CD14-positive monocyte (primary cell): ENCODE measurements at regions not wholly inside any gene's neighbourhood (a gene's known extent, or its start where the extent isn't known, plus 50 kb on each side); places are given as distances from the start of the nearest gene placed in this dataset.
"Not testable (repeated sequence)": the region's sequence is repeated elsewhere in the genome, so short reads cannot be mapped to it uniquely, and the experiment has no call there.

Source experiments
- DNase-seq, 3 donors: peaks; one replicate each; pipeline ENCODE4 v3.0.0-alpha.2; 2011 to 2022
- H2AFZ ChIP-seq: 2 replicates; pipeline ENCODE4 v1.6.0; 2012; ENCODE audit warnings: mild to moderate bottlenecking, low read depth, low read length, inconsistent platforms; ENCODE audit not compliant: insufficient read depth, poor library complexity, severe bottlenecking
- H3K27ac ChIP-seq, 2 donors: 1 replicate in 1 of 2; 2 replicates in 1 of 2; pipeline ENCODE4 v1.5.1; 2012 to 2013; ENCODE audit warnings: low read length in 2 of 2, control low read depth in 1 of 2, inconsistent platforms in 1 of 2, low read depth in 1 of 2, mild to moderate bottlenecking in 1 of 2
- H3K27me3 ChIP-seq, 2 donors: one replicate each; pipeline versions ENCODE4 v1.6.0 to v1.6.1; 2011 to 2013; ENCODE audit warnings: low read length in 2 of 2; ENCODE audit not compliant: control insufficient read depth in 2 of 2, insufficient read depth in 2 of 2
- H3K36me3 ChIP-seq, 2 donors: replicated peaks in 1 of 2; 1 replicate in 1 of 2; 2 replicates in 1 of 2; pipeline versions ENCODE4 v1.5.1 to v1.6.1; 2012 to 2013; ENCODE audit warnings: low read length in 2 of 2, control low read depth in 1 of 2, inconsistent platforms in 1 of 2, mild to moderate bottlenecking in 1 of 2; ENCODE audit not compliant: insufficient read depth in 2 of 2, control insufficient read depth in 1 of 2
- H3K4me1 ChIP-seq, 2 donors: 1 replicate in 1 of 2; 2 replicates in 1 of 2; pipeline versions ENCODE4 v1.5.1 to v1.6.1; 2012 to 2013; ENCODE audit warnings: low read length in 2 of 2, control low read depth in 1 of 2, inconsistent platforms in 1 of 2, mild to moderate bottlenecking in 1 of 2, moderate library complexity in 1 of 2; ENCODE audit not compliant: insufficient read depth in 2 of 2, control insufficient read depth in 1 of 2
- H3K4me2 ChIP-seq: replicated peaks from 2 replicates; pipeline ENCODE3; 2012; ENCODE audit warnings: low read length, moderate library complexity, mild to moderate bottlenecking; ENCODE audit not compliant: poor library complexity, severe bottlenecking; ENCODE audit errors: extremely low read depth
- H3K4me3 ChIP-seq, 3 experiments: fragments of 200-600 bp in 1 of 3; sonication (generic) in 1 of 3; replicated peaks in 1 of 3; 1 replicate in 2 of 3; 2 replicates in 1 of 3; pipeline ENCODE4 v1.5.1; 2011 to 2013; ENCODE audit warnings: low read length in 3 of 3, mild to moderate bottlenecking in 3 of 3, control low read depth in 2 of 3, low read depth in 2 of 3, inconsistent platforms in 1 of 3, moderate library complexity in 1 of 3
- H3K79me2 ChIP-seq: 2 replicates; pipeline ENCODE4 v1.6.0; 2012; ENCODE audit warnings: mild to moderate bottlenecking, control low read depth, inconsistent platforms, low read length, moderate library complexity; ENCODE audit not compliant: insufficient read depth
- H3K9ac ChIP-seq: 2 replicates; pipeline ENCODE4 v1.6.0; 2017; ENCODE audit warnings: low read length, mild to moderate bottlenecking; ENCODE audit not compliant: insufficient read depth, poor library complexity, severe bottlenecking
- H3K9me3 ChIP-seq, 2 donors: replicated peaks in 1 of 2; 1 replicate in 1 of 2; 2 replicates in 1 of 2; pipeline versions ENCODE4 v1.5.1 to v1.6.1; 2012 to 2013; ENCODE audit warnings: low read length in 2 of 2, control low read depth in 1 of 2; ENCODE audit not compliant: control insufficient read depth in 1 of 2, insufficient read depth in 1 of 2
- H4K20me1 ChIP-seq: 2 replicates; pipeline ENCODE4 v1.6.0; 2012; ENCODE audit warnings: mild to moderate bottlenecking, low read length, control low read depth, moderate library complexity; ENCODE audit not compliant: insufficient read depth
- H3K27ac Mint-ChIP-seq, 7 donors: one replicate each; pipeline ENCODE4 v1.8.0; 2020; ENCODE audit warnings: mild to moderate bottlenecking in 7 of 7, mixed read lengths in 7 of 7, moderate library complexity in 6 of 7, inconsistent platforms in 2 of 7
- H3K27me3 Mint-ChIP-seq, 3 donors: one replicate each; pipeline ENCODE4 v1.8.0; 2021 to 2022; ENCODE audit warnings: low read depth in 3 of 3, mild to moderate bottlenecking in 3 of 3, mixed read lengths in 3 of 3, moderate library complexity in 3 of 3, inconsistent platforms in 1 of 3
- H3K36me3 Mint-ChIP-seq, 2 donors: one replicate each; pipeline ENCODE4 v1.8.0; 2020; ENCODE audit warnings: mixed read lengths in 2 of 2, inconsistent platforms in 1 of 2, mild to moderate bottlenecking in 1 of 2
- H3K4me1 Mint-ChIP-seq: one replicate; pipeline ENCODE4 v1.8.0; 2020; ENCODE audit warnings: mild to moderate bottlenecking, mixed read lengths
- H3K4me3 Mint-ChIP-seq, 2 donors: one replicate each; pipeline ENCODE4 v1.8.0; 2020; ENCODE audit warnings: mild to moderate bottlenecking in 2 of 2, mixed read lengths in 2 of 2, moderate library complexity in 1 of 2
- H3K9me3 Mint-ChIP-seq, 7 donors: one replicate each; pipeline ENCODE4 v1.8.0; 2020 to 2022; ENCODE audit warnings: mixed read lengths in 7 of 7, mild to moderate bottlenecking in 6 of 7, moderate library complexity in 6 of 7, inconsistent platforms in 2 of 7
- CTCF ChIP-seq: fragments of 200-600 bp; IDR thresholded peaks from one replicate; pipeline ENCODE4 v1.8.0; 2022; ENCODE audit warnings: antibody characterized with exemption, mild to moderate bottlenecking
- WGBS: methylation state at CpG from one replicate; pipeline ENCODE4 v1.1.5; 2013; ENCODE audit warnings: missing lambda C conversion rate; ENCODE audit not compliant: insufficient coverage; 5-methylcytosine and 5-hydroxymethylcytosine counted together
- intact Hi-C, 2 donors: fragments of 100-400 bp; cut with micrococcal nuclease; formaldehyde crosslinking; loops; one replicate each; pipeline versions ENCODE4 v1.15.0 to v1.15.1; 2023

DNA sequence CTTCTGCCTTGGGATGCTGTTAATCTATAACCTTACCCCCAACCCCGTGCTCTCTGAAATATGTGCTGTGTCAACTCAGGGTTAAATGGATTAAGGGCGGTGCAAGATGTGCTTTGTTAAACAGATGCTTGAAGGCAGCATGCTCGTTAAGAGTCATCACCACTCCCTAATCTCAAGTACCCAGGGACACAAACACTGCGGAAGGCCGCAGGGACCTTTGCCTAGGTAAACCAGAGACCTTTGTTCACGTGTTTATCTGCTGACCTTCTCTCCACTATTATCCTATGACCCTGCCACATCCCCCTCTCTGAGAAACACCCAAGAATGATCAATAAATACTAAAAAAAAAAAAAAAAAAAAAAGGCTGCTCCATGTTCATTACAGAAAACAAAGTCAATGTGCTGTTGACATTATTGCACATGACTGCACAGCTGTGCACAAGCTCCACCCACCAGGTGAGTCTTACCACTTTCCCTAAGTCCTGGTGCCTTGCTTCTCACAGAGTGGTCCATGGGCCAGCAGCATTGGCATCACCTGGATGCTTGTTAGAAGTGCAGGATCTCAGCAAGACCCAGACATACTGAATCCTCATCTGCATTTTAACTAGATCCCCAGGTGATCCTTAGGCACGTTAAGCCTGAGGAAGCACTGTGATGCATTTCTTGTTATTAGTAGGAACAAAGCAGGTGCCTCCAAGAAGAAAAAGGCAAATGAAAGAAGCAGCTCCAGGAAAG is 127.0 kb downstream of the TMX1 start:
- H3K36me3 ChIP-seq, H3K4me3 Mint-ChIP-seq, H3K36me3 Mint-ChIP-seq, H2AFZ ChIP-seq, H4K20me1 ChIP-seq, H3K9me3 ChIP-seq, intact Hi-C loops, H3K9me3 Mint-ChIP-seq, H3K27me3 ChIP-seq, H3K79me2 ChIP-seq, H3K27me3 Mint-ChIP-seq, H3K4me3 ChIP-seq, DNase-seq, H3K4me2 ChIP-seq, H3K9ac ChIP-seq, H3K27ac ChIP-seq, H3K4me1 Mint-ChIP-seq, H3K4me1 ChIP-seq, H3K27ac Mint-ChIP-seq: not testable (repeated sequence)
- no CpG with 5 or more reads among the region's 7 CpGs for WGBS

DNA sequence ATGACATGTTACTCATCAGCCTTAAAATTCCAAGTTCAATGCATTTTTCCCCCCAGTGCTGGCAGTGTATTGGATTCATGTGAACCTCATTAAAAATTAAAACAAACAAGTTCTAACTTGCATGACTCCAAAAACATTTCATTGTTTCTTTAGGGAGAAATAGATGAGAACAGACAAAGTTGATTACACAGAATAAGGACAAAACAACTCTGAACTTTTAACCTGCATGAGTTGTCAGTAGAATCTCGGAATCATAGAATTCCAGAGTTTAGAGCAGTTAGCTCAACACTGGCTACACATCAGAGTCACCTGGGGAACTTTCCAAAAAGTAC is 127.5 kb downstream of the TMX1 start:
- Mint-ChIP-seq H3K36me3 (no peaks in the 10 kb centered on the region), H3K27me3 (peaks cover 0 to 2% (median 0%) of the 10 kb centered on the region in 3 donors), H3K4me3 (no peak overlapping the region), H3K27ac (no peak overlapping the region), H3K9me3 (no peaks in the 10 kb centered on the region), H3K4me1 (no peaks in the 10 kb centered on the region)
- intact Hi-C loops: no loop called here
- Histone ChIP-seq H3K4me3 (no peak overlapping the region), H3K36me3 (no peaks in the 10 kb centered on the region), H3K9ac (no peak overlapping the region), H3K27me3 (no peaks in the 10 kb centered on the region), H2AFZ (no peak overlapping the region), H3K27ac (no peak overlapping the region), H3K4me2 (no peak overlapping the region), H4K20me1 (no peaks in the 10 kb centered on the region), H3K79me2 (no peaks in the 10 kb centered on the region), H3K4me1 (no peaks in the 10 kb centered on the region), H3K9me3 (no peaks in the 10 kb centered on the region)
- 100% methylated on average over 1 of the region's 1 CpG for WGBS
- no peak for DNase-seq
- TF ChIP-seq CTCF: no peak
